Fibroblast of skin of scalp (primary cell): ENCODE measurements at regions not wholly inside any gene's neighbourhood (a gene's known extent, or its start where the extent isn't known, plus 50 kb on each side); places are given as distances from the start of the nearest gene placed in this dataset.
A peak's percentile ranks its signal among the peaks of the same experiment; 100 is the strongest.
"Not testable (repeated sequence)": the region's sequence is repeated elsewhere in the genome, so short reads cannot be mapped to it uniquely, and the experiment has no call there.

ENCODE experiments used
- DNase-seq: peaks from one replicate; pipeline ENCODE4 v3.0.0-alpha.2; 2013

- DNase-seq = not testable (repeated sequence)
Measured at GRCh38 chr21:32823296-32823695, 51.7 kb upstream of the PAXBP1 start.

GRCh38 chr21:32824950-32825349 lies 53.4 kb upstream of the PAXBP1 start:
- DNase-seq = no peak

GRCh38 chr21:32826329-32827167 lies 55.0 kb upstream of the PAXBP1 start:
- DNase-seq = peak; percentile 68

GRCh38 chr21:32828908-32829307 lies 57.4 kb upstream of the PAXBP1 start:
- no peak for DNase-seq

DNA sequence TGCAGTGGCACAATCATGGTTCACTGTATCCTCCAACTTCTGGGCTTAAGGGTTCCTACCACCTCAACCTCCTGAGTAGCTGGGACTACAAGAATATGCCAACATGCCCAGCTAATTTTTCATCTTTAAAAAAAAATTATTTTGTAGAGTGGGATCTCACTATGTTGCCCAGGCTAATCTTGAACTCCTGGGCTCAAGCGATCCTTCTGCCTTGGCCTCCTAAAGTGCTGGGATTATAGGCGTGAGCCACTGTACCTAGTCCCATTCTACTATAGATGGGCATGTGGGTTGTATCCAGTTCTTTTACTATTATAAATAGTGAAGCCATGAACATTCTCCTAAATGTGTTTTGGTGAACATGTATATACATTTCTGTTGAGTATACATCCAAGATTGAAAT lies 57.9 kb upstream of the PAXBP1 start:
- DNase-seq = no peak

- not testable (repeated sequence) for DNase-seq
Measured at GRCh38 chr21:32831779-32832178, 60.2 kb upstream of the PAXBP1 start.

DNA sequence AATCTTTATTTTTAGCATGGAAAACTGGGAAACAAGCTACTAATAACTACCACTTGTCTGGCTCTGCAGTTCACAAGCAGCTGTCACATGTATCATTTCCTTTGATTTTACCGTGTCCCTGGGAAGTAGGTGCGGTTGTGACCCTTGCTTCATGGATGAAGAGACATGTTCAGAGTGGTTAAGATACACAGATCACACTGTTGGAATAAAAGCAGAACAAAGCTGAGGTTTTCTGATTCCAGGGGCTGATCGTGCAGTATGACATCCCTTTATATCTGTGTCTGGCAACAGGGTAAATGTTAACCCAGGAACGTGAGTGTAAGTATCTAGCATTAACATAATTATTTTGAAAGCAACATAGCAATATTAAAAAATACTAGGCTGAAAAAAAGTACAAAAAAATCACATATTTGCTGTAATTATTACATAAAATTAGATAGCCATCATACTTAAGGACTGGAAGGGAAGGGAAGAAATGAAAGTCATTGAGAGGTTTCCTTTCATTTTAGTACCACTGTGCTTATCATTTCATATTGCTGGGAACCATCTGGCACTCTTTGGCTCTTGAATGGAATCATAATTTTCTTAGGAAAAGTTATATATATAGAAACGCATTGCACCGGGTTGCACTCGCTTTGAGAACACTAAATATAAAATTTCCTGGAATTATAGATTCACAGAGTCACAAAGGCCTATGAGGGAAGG lies 62.8 kb upstream of the PAXBP1 start:
- DNase-seq = no peak

- DNase-seq = no peak
Measured at GRCh38 chr21:32834916-32835235, 63.3 kb upstream of the PAXBP1 start.

DNA sequence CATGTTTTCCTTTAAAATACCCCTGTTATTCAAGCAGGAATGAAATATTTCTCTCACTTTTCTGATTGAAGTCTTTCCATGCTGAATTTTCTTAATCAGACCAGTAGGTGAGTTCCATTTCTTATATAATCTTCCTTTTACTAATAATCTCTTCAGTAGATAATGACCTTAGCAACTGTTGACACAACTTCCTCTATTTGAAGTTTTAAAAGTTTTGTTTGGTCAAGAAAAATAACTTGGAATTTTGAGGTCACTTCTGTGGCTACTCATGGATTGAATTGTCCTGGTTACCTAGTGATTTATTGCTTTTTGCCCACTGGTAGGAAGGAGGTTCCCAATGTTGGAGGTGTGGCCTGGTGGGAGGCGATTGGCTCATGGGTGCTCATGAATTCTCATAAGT lies 70.6 kb upstream of the PAXBP1 start:
- no peak for DNase-seq

- DNase-seq = no peak
Measured at GRCh38 chr21:32843561-32843960, 72.0 kb upstream of the PAXBP1 start.

DNA sequence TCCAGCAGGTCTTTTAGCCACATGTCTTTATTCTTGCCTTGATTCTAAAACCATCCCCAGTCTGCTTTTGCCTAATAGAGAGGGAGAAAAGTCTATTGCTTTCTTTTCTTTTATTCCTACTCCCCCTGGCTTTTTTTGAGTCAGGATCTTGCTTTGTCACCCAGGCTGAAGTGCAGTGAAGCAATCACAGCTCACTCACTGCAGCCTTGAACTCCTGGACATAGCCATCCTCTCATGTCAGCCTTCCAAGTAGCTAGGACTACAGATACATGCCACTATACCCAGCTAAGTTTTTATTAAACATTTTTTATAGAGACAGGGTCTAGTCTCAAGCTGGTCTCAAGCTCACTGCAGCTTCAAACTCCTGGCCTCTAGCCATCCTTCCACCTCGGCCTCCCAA lies 72.5 kb upstream of the PAXBP1 start:
- DNase-seq = no peak

DNA sequence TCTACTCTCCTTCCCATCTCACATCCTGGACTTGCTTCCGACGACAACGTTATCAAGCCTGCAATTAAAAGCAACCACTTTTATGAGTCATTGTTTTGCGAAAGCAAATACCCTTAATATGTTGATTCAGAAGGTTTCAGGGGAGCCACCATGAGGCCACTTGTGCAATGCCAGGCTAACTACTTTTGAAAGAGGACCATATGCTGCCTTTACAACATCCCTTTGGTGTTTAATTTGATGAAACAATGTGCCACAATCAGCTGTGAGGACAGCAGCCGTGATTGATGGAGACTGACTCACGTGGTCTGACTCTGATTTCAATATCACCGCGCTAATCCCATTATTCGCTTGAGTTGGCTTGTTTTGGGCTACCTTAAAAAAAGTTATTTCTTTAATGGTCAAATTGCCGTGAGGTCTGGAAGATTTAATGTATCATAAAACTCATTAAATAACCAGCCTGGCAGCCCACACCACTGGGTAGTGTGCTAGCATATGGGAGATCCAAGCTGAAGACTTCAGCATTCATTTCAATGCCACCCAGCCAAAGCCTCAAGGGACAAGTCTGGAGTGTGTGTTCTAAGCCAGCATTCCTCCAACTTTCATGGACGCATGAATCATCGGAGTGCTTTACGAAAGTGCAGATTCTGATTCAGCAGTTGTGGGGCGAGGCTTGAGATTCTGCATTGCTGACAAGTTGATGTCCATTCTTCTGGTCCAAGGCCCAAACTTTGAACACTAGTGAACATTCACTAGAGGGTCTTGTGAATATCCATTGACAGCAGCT lies 73.3 kb upstream of the PAXBP1 start:
- DNase-seq = peak; percentile 85

- DNase-seq = no peak
Measured at GRCh38 chr21:32858628-32859027, 87.1 kb upstream of the PAXBP1 start.

- DNase-seq = no peak
Measured at GRCh38 chr21:32860399-32860798, 88.8 kb upstream of the PAXBP1 start.

DNA sequence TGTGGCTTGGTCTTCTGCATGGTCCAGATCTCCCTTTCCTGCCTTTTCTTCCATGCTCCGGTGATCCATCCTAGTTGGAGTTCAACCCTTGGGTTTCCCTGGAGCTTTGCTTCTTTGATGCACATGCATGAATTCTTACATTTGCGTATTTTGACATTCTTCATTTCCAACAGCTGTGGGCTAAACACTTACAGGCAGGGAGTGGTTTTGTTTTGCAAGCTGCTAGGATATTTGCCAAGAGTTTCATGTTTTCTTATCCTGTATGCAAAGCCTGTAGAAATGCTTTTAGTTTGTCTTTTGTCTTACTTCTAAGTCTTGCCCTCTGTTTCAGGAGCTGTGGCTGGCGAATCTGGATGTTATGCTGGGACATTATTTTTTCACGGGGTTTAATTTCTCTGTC lies 90.3 kb upstream of the PAXBP1 start:
- DNase-seq = peak; percentile 8

GRCh38 chr21:32867597-32867996 lies 96.0 kb upstream of the PAXBP1 start:
- DNase-seq = no peak

DNA sequence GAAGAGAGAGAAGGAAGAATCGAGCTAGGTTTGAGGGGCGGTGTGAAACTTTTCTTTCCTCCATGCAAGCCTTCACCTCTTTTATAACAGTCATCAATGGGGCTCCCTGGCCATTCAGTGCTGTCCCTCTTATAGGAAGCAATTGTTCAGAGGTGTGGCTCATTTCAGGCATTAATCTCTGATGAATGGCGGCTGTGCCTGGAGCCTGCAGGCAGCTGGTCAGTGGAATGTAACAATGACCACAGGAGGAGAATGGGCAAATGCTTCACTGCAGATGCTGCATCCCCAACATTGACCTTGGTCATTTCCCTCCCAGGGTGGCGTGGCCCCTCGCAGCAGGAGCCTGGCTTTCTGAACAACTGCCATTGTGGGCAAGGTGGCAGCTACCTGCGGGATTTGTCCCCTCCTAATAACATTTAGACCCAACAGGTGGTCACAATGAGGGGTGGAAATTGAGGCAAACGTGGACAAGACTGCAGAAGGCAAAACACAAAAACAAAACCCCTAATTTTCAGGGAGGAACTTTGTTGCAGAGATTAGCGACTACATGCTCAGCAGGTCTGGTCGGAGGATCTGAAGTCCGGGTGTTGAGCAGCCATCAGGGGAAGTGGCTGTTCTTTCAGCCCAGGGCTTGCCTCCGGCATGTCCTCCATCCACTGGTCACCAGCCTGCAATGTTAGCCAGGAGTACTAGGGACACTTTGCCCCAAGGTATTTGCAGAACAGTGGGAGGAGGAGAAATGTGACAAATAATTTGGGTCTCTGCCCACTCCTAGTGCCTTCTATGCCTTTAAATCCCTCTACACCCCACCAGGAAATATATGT lies 97.3 kb upstream of the PAXBP1 start:
- no peak for DNase-seq

GRCh38 chr21:32869459-32869858 lies 97.9 kb upstream of the PAXBP1 start:
- no peak for DNase-seq

DNA sequence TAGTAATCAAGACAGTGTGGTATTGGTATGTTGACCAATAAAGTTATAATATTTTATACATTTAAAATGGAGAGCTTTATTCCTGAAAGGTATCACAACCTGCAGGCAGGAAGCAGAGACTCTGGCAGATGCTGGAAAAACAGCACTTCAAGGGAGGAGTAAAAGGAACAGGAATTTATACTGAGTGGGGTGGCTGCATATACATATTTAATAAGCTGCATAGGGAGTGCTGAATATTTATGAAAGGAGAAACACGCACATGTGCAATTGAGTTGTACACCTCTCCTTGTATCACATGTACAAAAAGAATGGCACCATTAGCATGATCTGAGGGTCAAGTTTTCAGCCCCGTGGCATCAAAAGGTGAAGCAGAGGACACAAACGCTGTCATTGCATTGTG lies 104.9 kb upstream of the PAXBP1 start:
- no peak for DNase-seq

- DNase-seq = not testable (repeated sequence)
Measured at GRCh38 chr21:32877888-32878287, 106.3 kb upstream of the PAXBP1 start.

- DNase-seq = no peak
Measured at GRCh38 chr21:32878661-32879060, 107.1 kb upstream of the PAXBP1 start.

- no peak for DNase-seq
Measured at GRCh38 chr21:32881458-32881857, 109.9 kb upstream of the PAXBP1 start.

DNA sequence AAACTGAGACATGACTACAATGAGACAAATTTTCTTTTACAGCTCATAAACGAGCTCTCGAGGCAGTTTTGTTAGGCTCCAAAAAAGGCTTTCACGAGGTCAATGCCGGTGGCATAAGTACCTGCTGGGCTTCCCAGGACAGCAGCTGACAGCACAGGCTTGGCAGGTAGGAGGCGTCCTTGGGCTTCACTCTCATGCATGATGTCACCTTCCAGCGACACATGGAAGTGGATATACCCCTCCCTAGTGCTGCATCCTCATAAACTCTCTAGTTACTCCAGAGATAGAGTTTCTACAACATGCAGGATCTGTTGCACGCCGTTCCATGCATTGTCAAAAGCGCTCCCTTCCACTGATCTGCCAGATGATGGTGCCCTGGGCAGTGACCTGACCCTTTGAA lies 112.5 kb upstream of the PAXBP1 start:
- no peak for DNase-seq
